ENCODE measurements at regions not wholly inside any gene's neighbourhood (a gene's known extent, or its start where the extent isn't known, plus 50 kb on each side); places are given as distances from the start of the nearest gene placed in this dataset.

DNA sequence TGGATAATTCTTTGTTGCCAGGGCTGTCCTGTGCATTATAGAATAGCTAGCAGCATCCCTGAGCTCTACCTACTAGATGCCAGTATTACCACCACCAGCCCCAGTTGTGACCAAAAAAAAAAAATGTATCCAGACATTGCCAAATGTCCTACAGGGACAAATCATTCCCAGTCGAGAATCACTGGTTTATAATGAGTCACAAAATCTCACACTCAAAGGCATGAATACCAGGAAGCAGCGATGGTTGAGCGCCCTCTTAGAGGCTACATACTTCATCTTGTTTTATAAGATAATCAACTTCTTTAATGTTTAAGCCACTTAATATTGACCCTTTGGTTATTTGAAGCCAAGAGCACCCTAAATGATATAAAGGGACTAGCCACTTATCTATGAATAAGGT is 297.3 kb downstream of the DHX15 start:
- no peak for DNase-seq (ENCODE audit: low spot score)

DNA sequence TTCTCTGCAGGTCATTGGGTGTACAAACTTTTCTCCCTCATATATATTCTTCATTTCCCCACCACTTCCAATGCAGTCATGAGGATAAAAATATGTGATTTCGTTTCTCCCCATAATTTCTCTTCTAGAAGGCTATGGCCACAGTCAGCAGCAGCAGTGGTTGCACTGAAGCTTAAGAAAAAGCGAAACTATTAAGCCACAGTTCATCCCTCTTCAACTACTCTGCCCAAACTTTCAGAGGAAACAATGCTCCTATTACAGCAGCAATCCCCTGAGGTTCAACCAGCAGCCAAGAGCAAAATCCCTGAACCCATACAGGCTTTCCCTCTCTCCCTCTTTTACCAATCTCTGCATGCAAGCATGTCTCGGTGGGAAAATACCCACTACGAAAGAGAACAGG is 298.6 kb downstream of the DHX15 start:
- no peak for DNase-seq (ENCODE audit: low spot score)

DNA sequence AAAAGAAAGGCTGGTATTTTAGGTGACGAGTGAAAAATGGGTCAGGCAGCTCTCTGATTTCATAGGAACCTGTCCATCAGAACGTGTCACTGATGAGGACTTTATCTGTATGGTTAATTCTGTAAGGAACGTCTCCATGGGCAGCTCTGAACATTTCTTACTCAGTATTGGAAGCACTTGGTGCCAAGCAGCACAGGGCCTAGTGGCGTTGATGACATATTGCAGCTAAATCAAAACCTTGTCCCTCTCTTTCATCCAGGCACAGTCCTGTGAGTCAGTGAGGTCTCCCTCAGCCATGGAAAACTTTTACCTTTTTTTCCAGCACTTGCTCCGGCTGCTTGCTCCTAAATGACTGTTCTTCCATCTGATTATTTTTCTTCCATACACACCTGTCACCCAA is 301.9 kb downstream of the DHX15 start:
- DNase-seq (ENCODE audit: low spot score): no peak

DNA sequence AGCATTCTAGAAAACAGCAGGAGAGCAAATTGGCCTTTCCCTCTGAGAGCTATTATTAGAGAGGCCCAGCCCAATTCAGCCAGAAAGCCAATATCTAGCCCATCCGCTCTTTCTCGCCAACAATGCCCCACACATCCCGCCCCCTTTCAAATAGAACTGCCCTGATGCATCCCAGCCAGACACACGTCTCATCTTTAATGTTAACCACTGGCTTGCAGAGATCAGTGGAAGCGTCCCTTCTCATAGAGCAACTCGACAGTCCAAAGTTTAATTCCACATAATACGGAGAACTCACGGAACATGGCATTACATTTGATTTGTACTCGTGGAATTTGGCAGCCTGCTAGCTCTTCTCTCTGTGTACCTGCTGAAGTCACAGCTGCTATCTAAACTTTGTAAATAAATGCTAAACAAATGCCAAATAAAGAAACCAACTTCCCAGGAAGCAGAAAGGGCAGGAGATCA is 304.4 kb downstream of the DHX15 start:
- DNase-seq (ENCODE audit: low spot score): no peak

DNA sequence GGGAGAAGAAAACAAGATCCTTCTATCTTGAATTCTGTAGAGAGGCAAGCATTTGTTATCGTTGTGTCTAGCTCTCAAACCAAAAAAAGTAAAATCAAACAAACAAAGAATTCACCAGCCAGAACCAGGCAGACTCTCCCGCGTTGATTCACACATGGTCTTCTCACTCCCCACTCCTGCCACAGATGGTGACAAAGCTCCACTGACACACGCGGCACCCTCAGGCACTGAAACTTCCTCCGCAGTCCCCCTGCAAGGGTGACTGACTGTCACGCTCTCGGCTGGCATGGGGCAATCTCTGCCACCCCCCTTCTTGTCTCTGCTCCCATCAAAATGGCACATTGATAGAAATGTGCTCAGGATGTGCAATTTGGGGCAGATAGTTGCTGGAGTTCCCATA is 304.9 kb downstream of the DHX15 start:
- DNase-seq (ENCODE audit: low spot score): no peak

DNA sequence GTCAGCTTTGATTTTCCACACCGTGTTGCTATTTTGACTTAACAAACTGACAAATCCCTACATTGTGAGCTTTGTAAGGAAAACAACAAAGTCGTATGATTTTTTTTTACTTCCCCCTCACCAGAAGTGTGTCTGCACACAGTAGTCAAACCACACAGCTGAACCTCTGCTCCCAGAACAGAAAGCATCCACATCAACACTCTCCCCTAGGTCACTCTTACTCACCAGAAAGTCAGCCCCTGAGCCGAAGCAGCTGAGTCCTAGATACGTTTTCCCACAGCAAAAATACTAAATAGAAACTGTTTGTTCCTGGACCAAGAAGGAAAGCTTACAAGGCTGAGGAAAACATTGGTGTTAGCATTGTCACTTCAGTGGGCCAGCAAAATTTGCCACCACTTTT is 305.7 kb downstream of the DHX15 start:
- DNase-seq (ENCODE audit: low spot score): no peak

DNA sequence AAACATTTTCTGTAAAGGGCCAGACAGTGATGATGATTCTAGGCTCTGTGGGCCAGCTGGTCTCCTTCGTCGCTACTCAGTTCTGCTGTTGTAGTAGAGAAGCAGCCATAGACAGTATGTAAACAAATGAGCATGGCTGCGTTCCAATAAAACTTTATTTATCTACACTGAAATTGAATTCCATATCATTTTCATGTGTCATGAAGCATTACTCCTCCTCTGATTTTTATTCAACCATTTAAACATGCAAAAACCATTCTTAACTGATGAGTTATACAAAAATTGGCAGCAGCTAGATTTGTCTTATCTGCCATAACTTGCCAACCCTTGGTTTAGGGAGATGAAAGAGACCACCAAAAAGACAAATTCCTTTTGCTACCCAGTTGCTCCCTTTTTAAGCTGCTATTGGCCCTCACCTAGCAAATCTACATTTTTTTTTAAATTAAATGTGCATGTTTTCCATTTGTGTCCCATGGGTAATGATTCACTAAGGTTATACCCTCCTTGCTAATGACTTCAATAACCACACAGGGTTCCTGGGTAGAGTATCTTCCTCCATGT is 309.9 kb downstream of the DHX15 start:
- DNase-seq (ENCODE audit: low spot score): no peak

DNA sequence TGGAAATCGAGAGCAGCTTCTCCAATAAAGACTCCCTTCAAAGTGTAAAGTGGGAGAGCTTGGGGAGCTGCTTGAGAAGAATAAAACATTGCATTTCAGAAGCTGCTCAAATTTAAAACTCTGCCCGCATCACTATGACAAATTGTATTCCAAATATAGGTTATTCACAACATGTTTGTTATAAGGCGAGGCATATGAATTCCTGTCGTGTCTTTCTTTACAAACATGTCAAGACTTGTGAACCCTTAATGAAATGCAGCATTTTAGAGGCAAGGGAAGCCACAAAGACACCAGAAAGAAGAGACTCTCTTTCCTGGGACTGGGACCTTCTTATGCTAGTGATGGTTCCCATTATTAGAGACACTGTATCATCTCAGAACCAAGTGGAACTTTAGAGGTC is 311.2 kb downstream of the DHX15 start:
- DNase-seq (ENCODE audit: low spot score): no peak

DNA sequence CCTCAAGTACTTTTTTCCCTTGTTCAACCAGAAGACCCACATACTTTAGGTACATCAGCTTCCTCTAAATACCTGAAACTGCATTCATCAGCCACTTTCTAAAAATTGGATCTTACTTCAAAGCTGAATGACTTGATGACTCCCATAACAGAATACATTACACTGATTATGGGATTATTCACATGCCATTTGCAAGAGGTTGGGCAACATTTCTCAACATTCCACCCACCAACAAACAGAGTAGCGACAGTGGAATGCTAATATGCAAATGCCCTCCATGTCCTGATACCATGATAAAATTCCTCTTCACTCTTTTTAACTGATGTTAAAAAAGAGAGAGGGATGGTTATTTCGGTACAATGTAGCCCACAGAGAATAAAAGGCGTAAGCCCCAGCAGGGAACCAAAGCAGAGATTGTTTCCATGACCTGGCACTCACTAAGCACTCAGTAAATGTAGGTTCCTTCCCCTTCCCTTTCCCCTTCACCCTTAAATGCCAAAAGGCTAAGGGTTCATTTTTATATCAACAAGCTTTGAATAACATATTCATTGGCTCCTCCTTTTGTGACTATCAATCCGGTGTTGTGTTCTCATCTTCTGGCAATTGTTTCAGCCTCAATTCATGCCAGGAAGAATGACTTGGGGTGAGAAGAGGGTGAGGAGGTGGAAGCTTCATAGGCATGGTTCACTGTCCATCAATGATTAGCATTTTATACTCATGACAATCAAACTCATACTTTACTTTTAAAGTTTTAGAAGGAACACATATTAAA is 317.2 kb downstream of the DHX15 start:
- no peak for DNase-seq (ENCODE audit: low spot score)

DNA sequence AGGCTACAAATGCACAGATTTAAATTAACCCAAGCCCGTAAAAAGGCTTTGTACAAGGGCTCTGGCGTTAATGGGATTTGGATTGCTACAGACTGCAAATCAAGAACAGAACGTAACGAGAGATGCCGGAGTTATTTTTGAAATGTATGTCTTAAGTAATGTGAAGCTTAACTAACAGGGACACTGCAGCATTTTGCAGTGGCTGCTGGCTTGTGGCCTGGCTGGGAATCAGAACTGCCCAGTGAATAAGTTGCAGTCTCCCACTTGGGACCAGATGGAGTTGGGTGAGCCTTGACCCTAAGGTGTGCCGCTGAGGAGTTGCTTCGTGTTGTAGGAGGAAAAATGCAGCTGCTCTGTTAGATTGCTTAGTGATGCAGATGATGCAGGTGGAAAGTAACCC is 318.4 kb downstream of the DHX15 start:
- no peak for DNase-seq (ENCODE audit: low spot score)

DNA sequence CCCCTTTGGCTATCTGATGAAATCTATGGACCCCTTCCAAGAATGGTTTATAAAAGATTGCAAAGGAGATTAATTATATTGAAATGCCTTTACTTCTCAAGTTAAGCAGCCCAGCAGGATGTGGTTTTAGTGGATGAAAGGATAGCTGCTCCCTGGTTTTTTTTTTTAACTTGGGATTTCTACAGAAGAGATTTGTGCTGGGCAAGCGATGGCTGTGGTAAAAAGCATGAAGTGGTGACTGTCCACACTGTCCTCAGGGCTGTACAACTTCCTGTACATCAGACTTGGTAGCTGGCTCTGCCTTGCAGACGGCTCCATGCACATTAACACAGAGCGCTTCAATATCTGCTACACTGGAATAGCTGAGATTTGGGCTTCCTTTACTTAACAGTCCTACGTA is 321.7 kb downstream of the DHX15 start:
- no peak for DNase-seq (ENCODE audit: low spot score)

DNA sequence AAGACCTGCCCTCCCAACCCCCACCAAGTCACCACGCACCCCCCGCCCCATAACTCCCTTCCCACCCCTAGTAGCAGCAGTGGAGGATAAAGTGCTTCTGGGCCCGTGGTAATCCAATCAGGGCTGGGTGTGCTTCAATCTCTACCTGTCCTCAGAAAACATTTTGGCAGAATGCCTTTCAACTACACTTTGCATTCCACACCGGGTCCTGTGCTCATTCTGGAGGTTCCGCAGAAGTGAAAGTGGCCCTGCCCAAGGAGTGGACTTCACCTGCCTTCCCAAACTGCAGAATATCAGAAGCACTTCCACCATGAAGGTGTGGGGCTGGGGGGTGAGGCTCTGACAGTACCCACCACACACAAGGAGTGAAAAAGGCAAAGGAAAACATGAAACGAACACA is 322.3 kb downstream of the DHX15 start:
- no peak for DNase-seq (ENCODE audit: low spot score)

DNA sequence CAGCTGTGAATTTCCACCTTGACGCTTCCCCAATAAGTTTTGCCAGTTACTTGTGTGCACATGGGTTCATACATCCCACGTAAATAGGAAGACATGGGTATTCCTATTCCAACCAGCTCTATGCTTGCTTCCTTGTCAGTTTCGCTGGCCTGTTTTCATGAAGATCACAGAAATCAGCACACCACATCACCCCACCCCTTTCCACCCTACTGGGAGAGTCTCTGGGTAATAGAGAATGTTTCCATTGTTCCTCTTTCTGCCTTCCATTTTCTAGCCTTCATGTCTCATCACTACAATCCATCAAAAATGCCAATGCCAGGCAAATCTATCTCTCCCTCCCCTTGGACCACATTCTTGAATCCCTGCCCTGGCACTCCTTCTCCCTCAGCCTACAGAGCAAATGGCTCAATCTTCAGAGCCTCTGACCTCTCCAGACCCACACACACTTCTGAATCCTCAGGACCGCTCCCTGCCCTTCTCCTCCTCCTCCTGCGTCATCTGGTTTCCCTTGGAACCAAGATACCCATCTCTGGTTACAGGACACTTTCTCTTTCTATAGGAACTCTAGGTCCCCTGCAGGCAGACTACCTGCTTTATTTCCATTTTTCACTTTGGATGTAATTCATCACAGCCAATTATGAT is 323.3 kb downstream of the DHX15 start:
- DNase-seq (ENCODE audit: low spot score): no peak

DNA sequence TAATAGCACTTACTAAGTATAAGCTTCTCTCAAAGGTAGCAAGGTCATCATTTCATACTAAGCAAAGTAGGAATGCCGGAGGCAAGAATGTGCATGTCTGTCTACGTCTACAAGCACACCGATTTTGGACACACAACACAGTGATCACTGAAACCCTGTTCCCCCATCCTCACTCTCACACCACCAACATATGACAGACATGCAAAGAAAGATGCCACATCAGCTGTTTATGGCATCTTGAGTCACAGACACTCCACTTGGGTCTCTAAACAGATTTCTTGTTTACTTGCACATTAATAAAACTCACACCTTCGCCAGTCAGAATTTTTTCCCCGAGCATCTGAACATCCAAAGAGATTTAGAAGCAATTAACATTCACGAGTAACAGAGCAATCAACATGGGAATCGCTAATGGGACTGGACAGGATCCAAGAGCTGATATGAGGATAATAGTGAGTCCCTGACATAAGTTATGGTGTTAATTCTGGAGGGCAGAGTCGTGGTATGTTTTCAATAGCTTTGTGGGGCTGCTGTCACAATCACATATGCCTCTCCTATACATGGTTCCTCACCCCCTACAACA is 324.1 kb downstream of the DHX15 start:
- no peak for DNase-seq (ENCODE audit: low spot score)

DNA sequence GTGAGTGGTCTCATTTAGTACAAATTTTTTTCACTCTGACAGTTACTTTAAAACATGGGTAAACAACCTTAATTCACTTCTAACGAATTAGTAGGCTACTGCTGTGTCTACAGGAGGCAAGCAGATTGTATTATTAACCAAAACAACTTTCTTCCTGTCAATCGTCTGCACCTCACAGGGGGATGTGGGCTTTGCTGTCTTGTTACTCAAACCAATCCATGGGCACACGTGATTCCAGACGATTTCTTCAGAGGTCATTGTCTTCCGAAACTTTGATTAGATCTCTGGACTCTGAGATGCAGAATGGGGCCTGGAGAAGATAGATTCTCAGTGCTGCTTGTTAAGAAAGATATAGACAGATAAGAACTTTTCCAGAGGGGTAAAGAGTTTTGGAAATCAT is 327.8 kb downstream of the DHX15 start:
- DNase-seq (ENCODE audit: low spot score): no peak

DNA sequence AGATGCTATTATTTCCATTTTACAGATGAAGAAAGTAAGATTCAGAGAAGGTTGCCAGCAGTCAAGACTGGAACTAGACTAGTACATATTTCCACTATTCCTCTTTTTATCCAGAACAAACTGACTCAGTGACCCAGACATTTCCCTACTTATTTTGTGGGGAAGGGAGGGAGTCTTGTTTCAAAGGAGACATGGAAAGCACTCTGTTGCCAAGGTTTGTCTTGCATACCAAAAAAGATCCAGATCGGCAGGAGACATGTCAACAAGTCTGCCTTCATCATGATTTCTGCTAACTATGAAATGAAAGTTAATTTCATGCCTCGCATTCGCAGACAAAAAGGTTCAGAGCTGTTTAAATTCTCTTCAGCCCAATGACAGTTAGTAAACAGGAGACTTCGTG is 328.3 kb downstream of the DHX15 start:
- DNase-seq (ENCODE audit: low spot score): no peak

DNA sequence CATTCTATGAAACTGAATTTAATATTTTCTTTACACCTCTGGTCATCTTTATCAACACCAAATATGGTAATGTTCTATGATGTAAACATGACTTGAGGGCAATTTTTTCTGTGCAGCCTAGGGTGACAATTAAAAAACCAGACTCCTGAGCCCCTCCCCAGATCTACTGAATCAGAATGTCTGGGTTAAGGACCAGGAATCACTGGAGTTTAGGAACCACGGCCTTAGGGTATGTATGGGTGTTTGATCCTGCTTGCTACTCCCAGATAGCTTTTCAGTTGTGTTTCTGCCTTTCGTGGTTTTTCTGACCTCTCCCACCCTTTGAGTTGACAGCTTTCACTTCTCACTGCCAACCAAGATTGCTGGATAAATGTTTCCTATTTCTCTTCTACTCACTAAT is 332.2 kb downstream of the DHX15 start:
- DNase-seq (ENCODE audit: low spot score): no peak

DNA sequence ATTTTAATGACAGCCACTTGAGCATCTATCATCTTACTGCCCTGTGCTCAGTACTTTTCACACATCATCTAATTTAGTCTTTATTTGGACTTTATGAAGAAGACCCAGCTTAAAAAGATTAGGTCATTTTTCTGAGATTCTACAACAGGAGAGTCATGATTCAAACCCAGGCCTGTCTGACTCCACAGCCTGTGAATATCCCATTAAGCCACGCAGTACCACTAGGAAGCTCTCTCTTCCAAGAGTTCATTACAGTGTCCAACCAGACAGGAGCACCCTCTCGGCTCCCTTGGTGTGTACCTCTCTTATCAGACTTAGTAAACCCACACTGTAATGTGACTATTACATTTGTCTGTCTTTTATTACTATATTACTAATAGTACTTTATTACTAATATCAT is 332.8 kb downstream of the DHX15 start:
- no peak for DNase-seq (ENCODE audit: low spot score)

DNA sequence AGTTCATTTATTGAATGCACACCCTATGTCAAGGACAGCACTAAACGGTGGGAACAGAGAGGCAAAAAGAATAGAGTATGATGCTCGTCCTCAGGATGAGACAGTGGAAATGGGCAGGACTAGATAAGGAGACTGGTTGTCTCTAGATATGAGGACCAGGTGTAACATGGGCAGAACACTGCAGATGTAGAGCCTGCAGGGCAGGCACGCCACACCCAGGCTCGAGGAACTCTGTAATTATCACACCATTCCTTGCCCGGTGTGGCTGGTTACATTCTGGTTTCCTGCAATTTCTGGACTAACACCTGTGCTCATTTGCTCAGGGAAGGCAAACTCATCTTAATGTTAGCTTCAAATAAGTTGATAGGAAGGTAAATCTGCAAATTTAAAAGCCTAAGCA is 334.4 kb downstream of the DHX15 start:
- DNase-seq (ENCODE audit: low spot score): no peak

DNA sequence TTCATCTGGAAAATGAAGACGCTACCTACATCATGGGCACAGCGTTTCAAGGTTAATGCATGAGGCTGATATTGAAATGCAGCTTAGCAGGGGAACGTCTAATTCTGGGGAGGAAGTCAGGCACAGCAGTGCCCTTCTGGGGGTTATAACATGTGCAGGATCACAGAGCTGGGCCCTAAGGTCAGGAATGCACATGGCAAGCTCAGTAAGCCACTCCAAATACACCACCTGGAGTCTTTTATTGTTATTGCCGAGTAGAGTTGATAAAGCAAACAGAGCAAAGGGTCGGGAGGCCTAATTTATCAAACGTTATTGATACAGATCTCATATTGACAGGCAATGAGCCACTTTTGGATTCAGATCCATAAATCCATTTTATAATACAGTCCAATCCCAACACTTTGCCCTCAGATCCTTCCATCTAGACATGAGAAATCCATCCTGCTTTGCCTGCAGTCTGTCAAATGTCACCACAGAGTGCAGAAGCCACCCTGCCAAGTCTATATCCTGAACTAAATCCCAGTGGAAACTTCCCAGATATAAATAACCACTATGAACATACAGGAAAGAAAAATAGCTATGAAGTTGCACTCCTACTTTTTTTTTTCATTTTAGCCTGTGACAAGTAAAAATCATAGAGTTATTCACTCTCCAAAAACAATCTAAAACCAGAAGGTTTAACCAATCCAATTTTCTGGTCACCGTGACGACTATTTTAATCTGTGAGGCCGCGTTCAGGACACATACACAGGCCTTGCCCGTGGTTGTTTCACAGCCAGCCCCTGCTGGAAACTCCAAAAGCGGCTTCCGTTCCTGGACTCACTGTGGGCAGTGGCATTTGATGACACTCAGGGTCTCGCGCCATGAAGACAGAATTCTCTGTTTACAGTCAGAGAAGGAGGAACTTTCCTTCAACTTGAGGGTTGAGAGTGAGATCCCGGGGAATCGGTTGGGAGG is 335.4 kb downstream of the DHX15 start:
- no peak for DNase-seq (ENCODE audit: low spot score)

DNA sequence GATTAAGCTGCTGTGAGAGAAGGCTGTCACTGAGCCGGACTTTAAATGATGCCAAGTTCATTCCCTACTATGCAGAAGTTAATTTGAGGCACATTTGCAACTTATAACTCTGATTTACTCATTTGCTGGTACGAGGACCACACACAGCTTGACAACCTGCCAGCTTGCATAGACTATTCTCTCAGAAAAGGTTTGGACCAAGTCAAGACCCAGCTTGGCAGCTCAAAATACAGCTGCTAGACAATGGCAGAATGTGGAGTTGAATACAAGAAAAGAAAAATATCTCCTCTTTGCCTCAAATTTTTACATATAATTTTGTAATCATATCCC is 338.9 kb downstream of the DHX15 start:
- no peak for DNase-seq (ENCODE audit: low spot score)

All from D341Med (cell line).